ENCODE measurements at regions not wholly inside any gene's neighbourhood (a gene's known extent, or its start where the extent isn't known, plus 50 kb on each side); places are given as distances from the start of the nearest gene placed in this dataset.

DNA sequence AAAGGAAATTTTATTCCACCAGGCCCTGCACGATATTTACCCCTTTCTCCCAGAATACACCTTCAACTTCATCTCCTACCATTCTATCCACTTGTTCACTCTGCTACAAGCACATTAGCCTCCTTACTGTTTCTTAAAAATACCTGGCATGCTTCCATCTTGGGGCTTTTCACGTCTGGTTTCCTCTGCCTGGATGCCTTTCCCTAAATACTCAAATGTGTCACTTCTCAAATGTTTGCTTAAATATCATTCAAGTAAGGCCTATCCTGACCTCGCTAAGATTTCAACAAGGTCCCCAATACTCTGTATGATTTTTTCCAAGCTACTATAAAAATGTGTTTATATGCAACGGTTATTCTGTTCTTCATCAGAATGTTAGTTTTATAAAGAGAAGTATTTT, 433.0 kb upstream of the CHAC2 start:
- TF ChIP-seq EZH2phosphoT487 (IDR thresholded peaks at IDR 0.05; ENCODE audit: insufficient read depth, low read depth): no peak
- TF ChIP-seq EZH2 (IDR thresholded peaks at IDR 0.05; ENCODE audit: insufficient read depth, poor library complexity, severe bottlenecking): no peak

Data from GM23248 (cell line).